ENCODE measurements at regions not wholly inside any gene's neighbourhood (a gene's known extent, or its start where the extent isn't known, plus 50 kb on each side); places are given as distances from the start of the nearest gene placed in this dataset.

GRCh38 chr2:176699644-176700043, 430.4 kb downstream of the MTX2 start:
- Histone ChIP-seq H3K36me3 (no peaks in the 10 kb centered on the region), H3K27me3 (ENCODE audit: insufficient read depth, low read depth, severe bottlenecking) (no peaks in the 10 kb centered on the region), H3K4me3 (ENCODE audit: low read depth, low read length) (no peak overlapping the region), H3K27ac (no peak overlapping the region), H3K9me3 (ENCODE audit: severe bottlenecking) (no peaks in the 10 kb centered on the region)
- DNase-seq = no peak
- no peak for TF ChIP-seq CTCF (IDR thresholded peaks at IDR 0.05; ENCODE audit: low read depth, low read length)

GRCh38 chr2:176702131-176702530, 432.9 kb downstream of the MTX2 start:
- Histone ChIP-seq H3K27me3 (ENCODE audit: insufficient read depth, low read depth, severe bottlenecking) (no peaks in the 10 kb centered on the region), H3K27ac (no peak overlapping the region), H3K9me3 (ENCODE audit: severe bottlenecking) (no peaks in the 10 kb centered on the region), H3K4me3 (ENCODE audit: low read depth, low read length) (no peak overlapping the region), H3K36me3 (no peaks in the 10 kb centered on the region)
- no peak; the same call in 1 of the 2 replicates for TF ChIP-seq CTCF (IDR thresholded peaks at IDR 0.05; ENCODE audit: low read depth, low read length)
- no peak for DNase-seq

- H3K4me3 ChIP-seq (ENCODE audit: low read depth, low read length) = no peak overlapping the region
- no peaks in the 10 kb centered on the region for H3K36me3 ChIP-seq
- TF ChIP-seq CTCF (IDR thresholded peaks at IDR 0.05; ENCODE audit: low read depth, low read length) = no peak
- H3K27me3 ChIP-seq (ENCODE audit: insufficient read depth, low read depth, severe bottlenecking) = no peaks in the 10 kb centered on the region
- peak; percentile 18 for DNase-seq
- no peak overlapping the region for H3K27ac ChIP-seq
- no peaks in the 10 kb centered on the region for H3K9me3 ChIP-seq (ENCODE audit: severe bottlenecking)
These were observed 435.1 kb downstream of the MTX2 start for GRCh38 chr2:176704282-176704858.

- Histone ChIP-seq H3K4me3 (ENCODE audit: low read depth, low read length) (no peak overlapping the region), H3K27me3 (ENCODE audit: insufficient read depth, low read depth, severe bottlenecking) (no peaks in the 10 kb centered on the region), H3K27ac (no peak overlapping the region), H3K36me3 (no peaks in the 10 kb centered on the region), H3K9me3 (ENCODE audit: severe bottlenecking) (no peaks in the 10 kb centered on the region)
- no peak for DNase-seq
- no peak for TF ChIP-seq CTCF (IDR thresholded peaks at IDR 0.05; ENCODE audit: low read depth, low read length)
These were observed 440.1 kb downstream of the MTX2 start for GRCh38 chr2:176709149-176709951.

- no peaks in the 10 kb centered on the region for H3K9me3 ChIP-seq (ENCODE audit: severe bottlenecking)
- H3K27ac ChIP-seq = no peak overlapping the region
- no peak for DNase-seq
- H3K4me3 ChIP-seq (ENCODE audit: low read depth, low read length) = no peak overlapping the region
- no peaks in the 10 kb centered on the region for H3K36me3 ChIP-seq
- no peaks in the 10 kb centered on the region for H3K27me3 ChIP-seq (ENCODE audit: insufficient read depth, low read depth, severe bottlenecking)
- TF ChIP-seq CTCF (IDR thresholded peaks at IDR 0.05; ENCODE audit: low read depth, low read length) = no peak
These were observed 440.7 kb downstream of the MTX2 start for GRCh38 chr2:176709991-176710390.

All from WERI-Rb-1 (cell line).